H1 (cell line): ENCODE measurements at regions not wholly inside any gene's neighbourhood (a gene's known extent, or its start where the extent isn't known, plus 50 kb on each side); places are given as distances from the start of the nearest gene placed in this dataset.

Experiments used
- CTCF ChIA-PET: fragments of 300-600 bp; sonication (Branson Sonifier 250); formaldehyde crosslinking; loops from one replicate; lab custom pipeline; 2021; ENCODE audit not compliant: partially characterized antibody; lab: Charles Lee
- POLR2A ChIA-PET: fragments of 300-600 bp; sonication (Branson Sonifier 250); formaldehyde crosslinking; loops from one replicate; lab custom pipeline; 2021; ENCODE audit warnings: inconsistent platforms; ENCODE audit not compliant: partially characterized antibody; lab: Charles Lee
- DNase-seq, 2 experiments: peaks; one replicate each; pipeline versions ENCODE4 v3.0.0 to v3.0.0-alpha.2; 2010 to 2022; ENCODE audit warnings: low spot score in 2 of 2, low read depth in 1 of 2, mixed read lengths in 1 of 2
- FAIRE-seq: peaks from 2 replicates; lab custom pipeline; 2011; peaks lifted over from hg19 to GRCh38; lab: Jason Lieb, UNC
- H2AFZ ChIP-seq: 2 replicates; pipeline ENCODE4 v1.8.1; 2012; ENCODE audit warnings: low read length, inconsistent platforms
- H2AK5ac ChIP-seq: 2 replicates; pipeline ENCODE4 v1.6.1; 2013; ENCODE audit warnings: low read depth, low read length
- H2BK120ac ChIP-seq: replicated peaks from 2 replicates; pipeline ENCODE3; 2013; ENCODE audit warnings: low read depth, low read length, inconsistent platforms
- H2BK12ac ChIP-seq: 2 replicates; pipeline ENCODE4 v1.6.1; 2013; ENCODE audit warnings: low read depth, low read length
- H2BK15ac ChIP-seq: 2 replicates; pipeline ENCODE4 v1.6.1; 2013; ENCODE audit warnings: low read length
- H2BK20ac ChIP-seq: 2 replicates; pipeline ENCODE4 v1.6.1; 2013; ENCODE audit warnings: low read length
- H2BK5ac ChIP-seq: 2 replicates; pipeline ENCODE4 v1.6.1; 2013; ENCODE audit warnings: low read depth, low read length
- H3K14ac ChIP-seq: 2 replicates; pipeline ENCODE4 v1.6.1; 2013; ENCODE audit warnings: inconsistent platforms; ENCODE audit not compliant: insufficient read length
- H3K18ac ChIP-seq: 2 replicates; pipeline ENCODE4 v1.6.1; 2013; ENCODE audit warnings: low read length; ENCODE audit errors: extremely low read depth
- H3K23ac ChIP-seq: 2 replicates; pipeline ENCODE4 v1.6.1; 2013; ENCODE audit warnings: inconsistent platforms; ENCODE audit not compliant: insufficient read length
- H3K23me2 ChIP-seq: 2 replicates; pipeline ENCODE4 v1.6.1; 2013; ENCODE audit warnings: low read depth, low read length
- H3K27ac ChIP-seq: 2 replicates; pipeline ENCODE4 v1.6.1; 2011; ENCODE audit warnings: low read depth, low read length, inconsistent platforms
- H3K27me3 ChIP-seq, 4 experiments: replicated peaks in 1 of 4; 1 replicate in 1 of 4; 2 replicates in 3 of 4; pipeline versions ENCODE4 v1.6.1 to v1.8.1; 2011 to 2013; ENCODE audit warnings: low read length in 3 of 4, mild to moderate bottlenecking in 3 of 4, inconsistent platforms in 2 of 4, mixed read lengths in 2 of 4, moderate library complexity in 1 of 4; ENCODE audit not compliant: control insufficient read depth in 3 of 4, insufficient read depth in 3 of 4; ENCODE audit errors: extremely low read depth in 1 of 4
- H3K36me3 ChIP-seq, 4 experiments: 2 replicates each; pipeline versions ENCODE4 v1.6.1 to v1.8.1; 2011 to 2013; ENCODE audit warnings: mild to moderate bottlenecking in 4 of 4, low read length in 3 of 4, moderate library complexity in 2 of 4, control low read depth in 1 of 4, inconsistent platforms in 1 of 4; ENCODE audit not compliant: insufficient read depth in 4 of 4, control insufficient read depth in 2 of 4
- H3K4ac ChIP-seq: replicated peaks from 2 replicates; pipeline ENCODE3; 2013; ENCODE audit warnings: low read length, low read depth, mixed read lengths, inconsistent platforms; ENCODE audit not compliant: insufficient read length
- H3K4me1 ChIP-seq, 4 experiments: replicated peaks in 1 of 4; 1 replicate in 1 of 4; 2 replicates in 3 of 4; pipeline versions ENCODE4 v1.6.1 to v1.8.1; 2011 to 2013; ENCODE audit warnings: low read length in 3 of 4, inconsistent platforms in 2 of 4, mixed read lengths in 1 of 4; ENCODE audit not compliant: insufficient read depth in 4 of 4, control insufficient read depth in 3 of 4
- H3K4me2 ChIP-seq, 2 experiments: 2 replicates each; pipeline versions ENCODE4 v1.6.1 to v1.8.1; 2011 to 2013; ENCODE audit warnings: low read depth in 2 of 2, low read length in 2 of 2, control low read depth in 1 of 2, inconsistent platforms in 1 of 2, mild to moderate bottlenecking in 1 of 2; ENCODE audit not compliant: insufficient read depth in 1 of 2
- H3K4me3 ChIP-seq, 4 experiments: fragments of 200-600, 300-600 bp in 1 of 4; sonication (generic), shearing (Covaris generic), sonication (Bioruptor Twin) in 1 of 4; 2 replicates each; pipeline versions ENCODE4 v1.5.1 to v1.8.1; 2011 to 2016; ENCODE audit warnings: low read length in 4 of 4, low read depth in 3 of 4, control low read depth in 2 of 4, inconsistent platforms in 2 of 4, mild to moderate bottlenecking in 2 of 4, mixed read lengths in 1 of 4, moderate library complexity in 1 of 4; ENCODE audit not compliant: insufficient read depth in 2 of 4; ENCODE audit errors: extremely low read depth in 1 of 4
- H3K56ac ChIP-seq: replicated peaks from 2 replicates; pipeline ENCODE3; 2013; ENCODE audit warnings: low read depth, mild to moderate bottlenecking, mixed read lengths, low read length, inconsistent platforms; ENCODE audit not compliant: insufficient read length
- H3K79me1 ChIP-seq: 2 replicates; pipeline ENCODE4 v1.6.1; 2013; ENCODE audit warnings: low read depth, low read length, control low read depth
- H3K79me2 ChIP-seq, 2 experiments: 2 replicates each; pipeline versions ENCODE4 v1.6.1 to v1.8.1; 2012 to 2013; ENCODE audit warnings: low read length in 2 of 2, mild to moderate bottlenecking in 2 of 2, inconsistent platforms in 1 of 2; ENCODE audit not compliant: insufficient read depth in 2 of 2, control insufficient read depth in 1 of 2
- H3K9ac ChIP-seq, 4 experiments: replicated peaks in 1 of 4; 1 replicate in 1 of 4; 2 replicates in 3 of 4; pipeline versions ENCODE4 v1.6.1 to v1.8.1; 2011 to 2013; ENCODE audit warnings: low read depth in 3 of 4, low read length in 3 of 4, control low read depth in 2 of 4, mild to moderate bottlenecking in 2 of 4, moderate library complexity in 2 of 4, inconsistent platforms in 1 of 4; ENCODE audit errors: extremely low read depth in 1 of 4
- H3K9me3 ChIP-seq, 2 experiments: 2 replicates each; pipeline versions ENCODE4 v1.6.1 to v1.8.1; 2012 to 2013; ENCODE audit warnings: mild to moderate bottlenecking in 2 of 2, moderate library complexity in 2 of 2, control low read depth in 1 of 2, inconsistent platforms in 1 of 2, low read depth in 1 of 2, low read length in 1 of 2, mixed read lengths in 1 of 2; ENCODE audit not compliant: insufficient read depth in 2 of 2
- H4K20me1 ChIP-seq, 2 experiments: replicated peaks in 1 of 2; 2 replicates each; pipeline versions ENCODE3 to v1.8.1; 2011 to 2013; ENCODE audit warnings: inconsistent platforms in 2 of 2, low read length in 2 of 2, mild to moderate bottlenecking in 1 of 2; ENCODE audit not compliant: insufficient read depth in 2 of 2, control insufficient read depth in 1 of 2
- H4K5ac ChIP-seq: 2 replicates; pipeline ENCODE4 v1.6.1; 2013; ENCODE audit warnings: low read length, low read depth, mixed read lengths, inconsistent platforms; ENCODE audit not compliant: insufficient read length
- H4K8ac ChIP-seq: 2 replicates; pipeline ENCODE4 v1.8.0; 2013; ENCODE audit warnings: mild to moderate bottlenecking, moderate library complexity, low read length, inconsistent platforms; ENCODE audit not compliant: insufficient read depth; ENCODE audit errors: extremely low read depth
- H4K91ac ChIP-seq: replicated peaks from 2 replicates; pipeline ENCODE3; 2013; ENCODE audit warnings: low read length, mixed read lengths, inconsistent platforms; ENCODE audit not compliant: insufficient read length
- BACH1 ChIP-seq: IDR thresholded peaks from 2 replicates; pipeline ENCODE4 v1.6.1; 2012; ENCODE audit warnings: low read length, improper control_type of control experiment
- CEBPB ChIP-seq: IDR thresholded peaks from 2 replicates; pipeline ENCODE4 v1.6.1; 2012; ENCODE audit warnings: low read depth, low read length
- EZH2 ChIP-seq: fragments of 200-600 bp; sonication (generic); IDR thresholded peaks from 2 replicates; pipeline ENCODE4 v1.7.1; 2012; ENCODE audit warnings: low read depth, mild to moderate bottlenecking, moderate library complexity, low read length, inconsistent platforms; ENCODE audit not compliant: severe bottlenecking
- JUN ChIP-seq: IDR thresholded peaks from 2 replicates; pipeline ENCODE4 v1.6.1; 2011; ENCODE audit warnings: low read depth, mild to moderate bottlenecking, improper control_type of control experiment, low read length
- NANOG ChIP-seq: IDR thresholded peaks from 2 replicates; pipeline ENCODE4 v1.6.1; 2011; ENCODE audit warnings: low read length, low read depth, mild to moderate bottlenecking, inconsistent platforms; ENCODE audit not compliant: insufficient read depth, poor library complexity, severe bottlenecking
- RXRA ChIP-seq: IDR thresholded peaks from 2 replicates; pipeline ENCODE4 v1.6.1; 2011; ENCODE audit warnings: low read depth, mild to moderate bottlenecking, low read length, moderate library complexity; ENCODE audit not compliant: insufficient read depth
- TEAD4 ChIP-seq: IDR thresholded peaks from 2 replicates; pipeline ENCODE4 v1.6.1; 2012; ENCODE audit warnings: low read depth, low read length, inconsistent platforms, mixed read lengths
- ZNF274 ChIP-seq: IDR thresholded peaks from 2 replicates; pipeline ENCODE4 v1.7.0; 2012; ENCODE audit warnings: low read length, borderline replicate concordance; ENCODE audit errors: extremely low read depth
- WGBS, 2 experiments: shearing (Covaris generic) in 1 of 2; methylation state at CpG; one replicate each; pipeline versions ENCODE4 v1.1.6 to v1.1.7; 2013 to 2015; ENCODE audit warnings: low lambda C conversion rate in 2 of 2, mixed read lengths in 2 of 2, inconsistent platforms in 1 of 2, low coverage in 1 of 2, missing lambda C conversion rate in 1 of 2; ENCODE audit not compliant: insufficient replicate concordance in 2 of 2, insufficient coverage in 1 of 2, insufficient read length in 1 of 2; ENCODE audit errors: extremely low coverage in 1 of 2, missing lambda C conversion rate in 1 of 2; 5-methylcytosine and 5-hydroxymethylcytosine counted together
- TF ChIP-seq, protein P1 (sequence below), 3 experiments: IDR thresholded peaks; 1 replicate in 2 of 3; 2 replicates in 1 of 3; pipeline versions ENCODE4 v1.5.1 to v1.6.1; 2011; ENCODE audit warnings: low read length in 3 of 3, mild to moderate bottlenecking in 3 of 3, inconsistent platforms in 2 of 3, low read depth in 1 of 3, moderate library complexity in 1 of 3; ENCODE audit not compliant: insufficient read depth in 1 of 3; ENCODE audit errors: control extremely low read depth in 1 of 3

DNA sequence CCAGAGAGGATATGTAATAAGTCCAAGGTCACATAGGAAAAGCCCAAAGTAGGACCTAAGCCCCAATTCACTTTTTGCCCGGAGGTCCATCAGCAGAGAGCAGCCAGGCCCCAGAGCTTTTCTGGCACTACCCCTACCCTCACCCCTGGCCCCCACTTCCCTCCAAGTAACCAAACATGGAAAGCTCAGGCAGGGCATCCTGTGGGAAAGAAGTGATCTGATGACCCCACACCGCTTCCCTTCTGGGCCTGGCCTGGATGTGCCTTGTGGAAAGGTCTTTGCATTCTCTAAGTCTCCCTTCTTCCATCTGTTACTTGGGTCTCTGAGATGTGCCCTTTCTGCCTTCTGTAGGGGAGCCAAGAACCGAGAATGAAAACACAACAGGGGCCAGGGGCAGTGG is 136.9 kb downstream of the TMEM132E start:
- H3K9me3 ChIP-seq = no peaks in the 10 kb centered on the region
- no peaks in the 10 kb centered on the region for H3K79me1 ChIP-seq
- CTCF ChIA-PET = no interaction called here
- no peak overlapping the region for H2BK120ac ChIP-seq
- no peaks in the 10 kb centered on the region; a peak in 1 of 7 replicates for H3K4me1 ChIP-seq
- no peak overlapping the region for H4K5ac ChIP-seq
- H3K56ac ChIP-seq = no peak overlapping the region
- no peak overlapping the region for H2BK5ac ChIP-seq
- H2BK15ac ChIP-seq = no peak overlapping the region
- no peak overlapping the region for H2BK12ac ChIP-seq
- H3K23me2 ChIP-seq = no peaks in the 10 kb centered on the region
- no peak overlapping the region for H3K4me3 ChIP-seq
- H4K91ac ChIP-seq = no peak overlapping the region
- FAIRE-seq (no peak), DNase-seq (no peak)
- H4K8ac ChIP-seq = no peak overlapping the region
- no peak overlapping the region for H3K14ac ChIP-seq
- no peak overlapping the region for H2BK20ac ChIP-seq
- no peak overlapping the region for H3K4me2 ChIP-seq
- WGBS, 2 experiments = 75% methylated on average over 3 of the region's 3 CpGs; no CpG with 5 or more reads in 1 of the 2 experiments
- no peaks in the 10 kb centered on the region for H3K27me3 ChIP-seq
- POLR2A ChIA-PET = no interaction called here
- no peak overlapping the region for H3K4ac ChIP-seq
- no peaks in the 10 kb centered on the region for H3K36me3 ChIP-seq
- TF ChIP-seq TEAD4 (no peak), ZNF274 (no peak), CEBPB (no peak), JUN (no peak), BACH1 (no peak), RXRA (no peak), NANOG (no peak), EZH2 (no peak)
- TF ChIP-seq, protein P1, sequence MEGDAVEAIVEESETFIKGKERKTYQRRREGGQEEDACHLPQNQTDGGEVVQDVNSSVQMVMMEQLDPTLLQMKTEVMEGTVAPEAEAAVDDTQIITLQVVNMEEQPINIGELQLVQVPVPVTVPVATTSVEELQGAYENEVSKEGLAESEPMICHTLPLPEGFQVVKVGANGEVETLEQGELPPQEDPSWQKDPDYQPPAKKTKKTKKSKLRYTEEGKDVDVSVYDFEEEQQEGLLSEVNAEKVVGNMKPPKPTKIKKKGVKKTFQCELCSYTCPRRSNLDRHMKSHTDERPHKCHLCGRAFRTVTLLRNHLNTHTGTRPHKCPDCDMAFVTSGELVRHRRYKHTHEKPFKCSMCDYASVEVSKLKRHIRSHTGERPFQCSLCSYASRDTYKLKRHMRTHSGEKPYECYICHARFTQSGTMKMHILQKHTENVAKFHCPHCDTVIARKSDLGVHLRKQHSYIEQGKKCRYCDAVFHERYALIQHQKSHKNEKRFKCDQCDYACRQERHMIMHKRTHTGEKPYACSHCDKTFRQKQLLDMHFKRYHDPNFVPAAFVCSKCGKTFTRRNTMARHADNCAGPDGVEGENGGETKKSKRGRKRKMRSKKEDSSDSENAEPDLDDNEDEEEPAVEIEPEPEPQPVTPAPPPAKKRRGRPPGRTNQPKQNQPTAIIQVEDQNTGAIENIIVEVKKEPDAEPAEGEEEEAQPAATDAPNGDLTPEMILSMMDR (IDR thresholded peaks at IDR 0.05; ENCODE audit: control extremely low read depth in 1 of 3, insufficient read depth in 1 of 3, low read depth in 1 of 3, low read length in 3 of 3) = no peak
- no peak overlapping the region for H3K27ac ChIP-seq
- H4K20me1 ChIP-seq = no peaks in the 10 kb centered on the region
- no peak overlapping the region for H3K18ac ChIP-seq
- H2AFZ ChIP-seq = no peak overlapping the region
- H3K9ac ChIP-seq = no peak overlapping the region
- H2AK5ac ChIP-seq = no peak overlapping the region
- no peaks in the 10 kb centered on the region for H3K79me2 ChIP-seq
- H3K23ac ChIP-seq = no peak overlapping the region
